NCI-H345 (cell line): ENCODE measurements at regions not wholly inside any gene's neighbourhood (a gene's known extent, or its start where the extent isn't known, plus 50 kb on each side); places are given as distances from the start of the nearest gene placed in this dataset.
A peak's percentile ranks its signal among the peaks of the same experiment; 100 is the strongest.
"Not testable (repeated sequence)": the region's sequence is repeated elsewhere in the genome, so short reads cannot be mapped to it uniquely, and the experiment has no call there.

ENCODE experiments used
- DNase-seq: peaks from one replicate; lab custom pipeline; 2025; lab: John Stamatoyannopoulos, UW

DNA sequence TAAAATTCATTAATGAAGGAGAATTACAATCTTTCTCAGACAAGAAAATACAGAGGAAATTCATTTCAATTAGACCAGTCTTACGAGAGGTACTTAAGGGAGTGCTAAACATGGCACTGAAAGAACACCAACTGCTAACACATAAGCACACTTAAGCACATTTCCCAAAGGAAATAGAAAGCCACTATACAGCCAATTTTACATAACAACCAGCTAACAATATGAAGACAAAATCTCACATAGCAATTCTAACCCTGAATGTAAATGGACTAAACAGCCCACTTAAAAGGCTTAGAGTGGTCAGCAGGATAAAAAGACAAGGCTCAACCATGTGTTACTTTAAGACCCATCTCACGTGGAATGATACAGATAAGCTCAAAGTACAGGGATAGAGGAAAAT is 339.5 kb upstream of the LUZP2 start:
- DNase-seq = no peak

DNA sequence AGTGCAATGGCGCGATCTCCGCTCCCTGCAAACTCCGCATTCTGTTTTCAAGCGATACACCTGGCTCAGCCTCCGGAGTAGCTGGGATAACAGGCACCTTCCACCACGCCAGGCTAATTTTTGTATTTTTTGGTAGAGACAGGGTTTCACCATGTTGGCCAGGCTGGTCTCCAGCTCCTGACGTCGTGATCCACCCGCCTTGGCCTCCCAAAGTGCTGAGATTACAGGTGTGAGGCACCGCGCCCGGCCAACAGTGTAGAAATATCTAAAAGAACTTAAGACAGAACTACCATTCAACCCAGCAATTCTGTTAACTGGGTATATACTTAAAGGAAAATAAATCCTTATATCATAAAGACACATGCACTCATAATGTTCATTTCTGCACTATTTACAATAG is 335.3 kb upstream of the LUZP2 start:
- no peak for DNase-seq

DNA sequence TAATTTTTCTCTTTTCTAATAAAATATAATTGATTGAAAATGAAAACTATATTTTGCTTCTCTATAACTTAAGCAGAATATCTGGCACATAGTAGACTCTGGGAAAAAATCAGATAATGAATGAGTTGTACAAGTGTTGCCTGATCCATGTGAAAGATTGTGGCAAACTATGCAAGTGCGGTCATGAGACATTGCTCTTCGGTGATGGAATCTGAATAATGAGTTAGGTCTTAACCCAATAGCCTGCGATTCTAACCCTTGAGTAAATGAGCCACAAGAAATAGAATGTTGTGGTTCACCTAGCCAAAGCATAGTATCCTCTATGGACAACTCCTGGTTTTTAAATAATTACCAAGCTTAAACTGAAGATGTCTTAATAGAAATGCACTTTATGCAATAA is 333.7 kb upstream of the LUZP2 start:
- DNase-seq = no peak

DNA sequence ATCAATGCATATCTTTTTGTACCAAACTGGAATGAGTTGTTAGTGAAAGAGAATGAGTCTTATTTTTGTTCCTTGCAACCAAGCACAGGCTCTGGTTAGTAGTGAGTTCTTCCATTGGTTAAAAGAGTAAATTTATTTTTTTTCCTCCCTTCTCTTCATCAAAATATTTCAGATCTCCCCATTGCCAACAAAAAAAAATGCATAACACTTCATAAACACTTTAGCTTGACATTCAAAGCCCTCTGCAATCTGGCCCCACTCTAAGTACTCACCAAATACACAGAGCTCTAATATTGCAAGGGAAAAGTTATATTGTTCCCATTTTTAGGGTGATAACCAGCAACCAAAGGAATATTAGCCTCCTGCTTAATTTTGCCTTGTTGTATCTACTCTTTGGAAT is 333.0 kb upstream of the LUZP2 start:
- no peak for DNase-seq

DNA sequence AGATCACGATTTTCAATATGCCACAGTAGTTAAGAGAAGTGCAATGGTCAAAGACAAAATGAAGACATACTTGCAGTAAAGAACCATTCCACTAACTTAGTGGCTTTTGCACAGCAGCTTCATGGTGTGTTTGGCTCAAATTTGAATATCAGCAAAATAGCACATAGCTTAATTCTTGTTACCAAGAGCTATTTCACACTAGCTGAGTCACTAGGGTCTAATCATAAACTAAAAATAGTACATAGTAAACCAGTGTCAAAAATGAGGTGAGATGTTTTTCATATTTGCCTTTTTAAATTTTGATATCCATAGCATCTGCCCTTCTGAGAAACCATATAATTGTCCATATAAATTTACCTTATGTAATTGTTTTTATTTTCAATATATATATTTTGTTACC is 325.0 kb upstream of the LUZP2 start:
- DNase-seq = no peak

DNA sequence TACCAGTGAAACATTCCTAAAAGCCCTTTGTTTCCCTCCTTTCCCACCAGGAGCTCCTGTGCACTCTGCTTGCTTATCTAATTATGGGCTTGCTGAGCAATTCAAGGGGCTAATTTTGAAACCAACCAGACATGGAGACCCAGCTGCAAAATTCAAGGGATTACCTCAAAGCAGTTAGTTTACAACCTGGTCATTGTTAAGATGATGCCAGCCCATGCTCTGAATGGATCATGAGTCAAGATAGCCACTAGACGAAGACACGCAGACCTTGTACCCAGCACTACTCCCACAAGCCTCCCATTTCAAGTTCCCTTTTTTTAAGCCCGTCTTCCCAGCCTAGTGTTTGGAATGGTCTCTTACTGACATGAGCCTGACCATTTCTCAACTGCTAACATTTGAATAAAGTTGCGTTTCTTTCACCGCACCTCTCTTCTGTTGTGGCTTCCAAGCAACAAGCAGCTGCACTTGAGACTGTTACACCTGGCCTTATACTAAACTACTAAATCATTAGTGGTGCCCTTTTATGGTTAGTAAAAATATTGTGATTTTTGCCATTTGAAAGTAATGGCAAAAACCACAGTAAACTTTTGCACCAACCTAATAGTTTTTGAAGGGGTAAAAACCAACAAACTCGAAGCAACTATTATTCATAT is 315.3 kb upstream of the LUZP2 start:
- DNase-seq = no peak

DNA sequence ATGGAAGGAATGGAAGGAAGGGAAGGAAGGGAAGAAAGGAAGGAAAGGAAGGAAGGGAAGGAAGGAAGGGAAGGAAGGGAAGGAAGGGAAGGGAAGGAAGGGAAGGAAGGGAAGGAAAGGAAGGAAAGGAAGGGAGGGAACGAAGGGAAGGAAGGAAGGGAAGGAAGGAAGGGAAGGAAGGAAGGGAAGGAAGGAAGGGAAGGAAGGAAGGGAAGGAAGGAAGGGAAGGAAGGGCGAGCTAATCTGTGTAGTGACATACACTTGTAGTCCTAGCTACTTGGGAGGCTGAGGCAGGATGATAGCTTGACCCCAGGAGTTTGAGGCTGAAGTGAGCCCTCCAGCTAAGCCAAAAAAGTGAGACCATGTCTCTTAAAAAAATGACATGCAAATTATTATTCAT is 311.3 kb upstream of the LUZP2 start:
- DNase-seq = not testable (repeated sequence)

DNA sequence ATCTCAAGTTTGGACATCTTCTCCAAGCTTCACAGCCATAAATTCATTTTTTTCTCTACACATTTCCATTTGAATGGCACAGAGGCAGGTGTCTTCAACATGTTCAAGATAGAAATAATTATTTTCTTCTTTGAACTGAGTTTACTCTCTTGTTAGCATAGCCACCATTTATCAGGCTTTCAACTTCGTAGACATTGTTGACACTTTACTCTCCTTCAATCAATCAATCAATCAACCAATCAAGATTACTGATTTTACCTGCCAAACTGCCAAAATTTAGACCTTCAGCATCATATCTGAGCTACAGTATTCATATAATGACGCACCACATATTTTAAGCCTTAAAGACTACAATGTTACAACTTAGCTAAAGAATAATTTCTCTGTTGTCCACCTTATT is 300.1 kb upstream of the LUZP2 start:
- no peak for DNase-seq

DNA sequence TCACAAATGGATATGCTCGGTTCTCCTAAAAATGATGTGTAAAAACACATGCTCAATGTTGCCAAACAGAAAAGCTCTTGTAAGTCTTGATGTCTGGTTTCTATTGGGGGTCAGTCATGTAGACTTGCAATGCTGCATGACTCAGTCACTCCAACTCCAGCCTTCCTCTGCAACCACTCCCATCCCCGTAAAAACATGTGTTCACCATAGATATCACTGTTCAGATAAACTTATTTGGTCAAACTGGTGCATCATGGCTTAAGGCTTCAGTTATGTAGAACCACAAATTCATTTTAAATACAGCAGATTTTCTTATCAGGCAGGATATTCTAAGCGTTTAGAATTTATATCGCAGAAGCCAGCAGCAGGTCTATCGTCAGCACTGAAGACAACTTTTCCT is 298.4 kb upstream of the LUZP2 start:
- no peak for DNase-seq

DNA sequence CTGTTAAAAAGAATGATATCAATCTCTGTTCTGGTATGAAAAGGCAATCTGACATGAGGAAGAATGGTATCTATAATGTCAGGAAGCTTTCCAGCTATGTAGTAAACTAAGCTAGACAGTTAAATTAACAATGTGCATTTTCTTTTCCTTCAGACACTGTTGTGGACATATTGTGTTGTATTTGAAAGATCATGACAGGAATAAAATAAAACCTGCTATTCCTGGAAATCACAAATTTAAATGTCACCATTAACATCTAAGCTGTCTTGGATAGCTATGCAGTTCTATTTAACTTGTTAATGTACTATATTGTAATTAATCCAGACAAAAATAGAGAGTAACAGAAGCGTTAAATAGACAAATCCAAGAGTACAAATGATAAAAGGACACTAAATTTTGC is 297.4 kb upstream of the LUZP2 start:
- no peak for DNase-seq

DNA sequence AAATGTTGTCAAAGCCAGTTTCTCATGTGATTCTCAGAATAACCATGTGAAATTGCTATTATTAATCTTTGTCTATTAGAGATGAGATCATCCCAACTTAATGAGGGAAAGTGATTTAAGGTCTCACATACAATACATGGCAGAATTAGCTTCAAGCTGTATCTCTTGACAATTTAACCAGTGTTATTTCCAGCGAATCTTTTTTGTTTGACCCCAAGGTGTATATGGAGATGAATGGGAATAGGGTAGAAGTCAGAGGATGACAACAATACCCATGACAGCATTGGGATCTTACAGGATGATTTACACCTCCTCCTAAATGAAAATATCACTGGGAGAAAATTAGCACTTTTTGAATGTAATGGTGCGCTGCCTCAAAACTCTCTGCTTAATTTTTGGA is 290.8 kb upstream of the LUZP2 start:
- DNase-seq = no peak

DNA sequence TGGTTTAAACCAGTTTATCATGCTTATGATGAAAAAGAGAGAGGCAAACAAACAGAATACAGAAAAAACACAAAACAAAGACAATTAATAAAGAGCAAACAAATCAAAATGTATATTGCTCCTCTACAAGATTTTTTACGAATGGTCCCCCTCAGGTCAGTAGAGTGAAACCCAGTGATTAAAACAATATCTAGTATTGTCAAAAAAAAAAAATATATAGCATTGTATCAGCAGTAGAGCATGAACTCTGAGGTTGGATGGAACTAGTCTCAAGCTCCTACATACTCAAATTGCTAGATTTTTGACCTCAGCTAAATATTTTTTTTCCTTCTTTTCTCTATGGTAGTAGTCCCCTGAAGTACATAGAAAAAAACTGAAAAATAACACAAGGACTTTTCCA is 290.3 kb upstream of the LUZP2 start:
- no peak for DNase-seq

DNA sequence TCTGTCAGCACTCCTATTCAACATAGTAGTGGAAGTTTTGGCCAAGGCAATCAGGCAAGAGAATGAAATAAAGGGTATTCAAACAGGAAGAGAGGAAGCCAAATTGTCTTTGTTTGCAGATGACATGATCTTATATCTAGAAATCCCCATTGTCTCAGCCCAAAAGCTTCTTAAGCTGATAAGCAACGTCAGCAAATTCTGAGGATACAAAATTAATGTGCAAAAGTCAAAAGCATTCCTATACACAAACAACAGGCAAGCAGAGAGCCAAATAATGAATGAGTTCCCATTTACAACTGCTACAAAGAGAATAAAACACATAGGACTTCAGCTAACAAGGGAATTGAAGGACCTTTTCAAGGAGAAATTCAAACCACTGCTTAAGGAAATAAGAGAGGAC is 280.4 kb upstream of the LUZP2 start:
- no peak for DNase-seq

DNA sequence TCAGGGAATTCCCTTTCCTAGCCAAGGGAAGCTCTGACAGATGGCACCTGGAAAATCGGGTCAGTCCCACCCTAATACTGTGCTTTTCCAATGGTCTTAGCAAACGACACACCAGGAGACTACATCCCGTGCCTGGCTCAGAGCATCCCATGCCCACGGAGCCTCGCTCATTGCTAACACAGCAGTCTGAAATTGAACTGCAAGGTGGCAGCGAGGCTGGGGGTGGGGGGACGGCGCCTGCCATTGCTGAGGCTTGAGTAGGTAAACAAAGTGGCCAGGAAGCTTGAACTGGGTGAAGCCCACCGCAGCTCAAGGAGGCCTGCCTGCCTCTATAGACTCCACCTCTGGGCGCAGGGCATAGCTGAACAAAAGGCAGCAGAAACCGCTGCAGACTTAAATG is 279.5 kb upstream of the LUZP2 start:
- not testable (repeated sequence) for DNase-seq

DNA sequence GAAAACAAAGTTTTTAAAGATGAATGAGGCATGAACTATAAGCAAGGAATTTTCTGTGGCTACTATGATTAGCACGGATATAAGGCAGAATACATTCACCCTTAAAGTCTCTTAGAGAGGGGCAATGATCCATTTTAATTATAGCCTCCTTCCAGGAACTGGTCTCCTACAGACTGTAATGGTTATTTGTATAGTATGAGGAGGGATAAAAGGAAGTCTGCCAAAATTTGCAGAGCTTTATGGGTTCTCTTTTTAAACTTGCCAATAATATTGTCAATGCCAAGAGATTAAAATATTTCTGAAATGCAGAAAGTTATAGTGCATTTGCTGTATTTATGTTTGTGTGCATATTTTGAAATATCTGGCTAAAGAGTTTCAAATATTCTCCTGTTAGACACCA is 271.4 kb upstream of the LUZP2 start:
- DNase-seq = no peak

DNA sequence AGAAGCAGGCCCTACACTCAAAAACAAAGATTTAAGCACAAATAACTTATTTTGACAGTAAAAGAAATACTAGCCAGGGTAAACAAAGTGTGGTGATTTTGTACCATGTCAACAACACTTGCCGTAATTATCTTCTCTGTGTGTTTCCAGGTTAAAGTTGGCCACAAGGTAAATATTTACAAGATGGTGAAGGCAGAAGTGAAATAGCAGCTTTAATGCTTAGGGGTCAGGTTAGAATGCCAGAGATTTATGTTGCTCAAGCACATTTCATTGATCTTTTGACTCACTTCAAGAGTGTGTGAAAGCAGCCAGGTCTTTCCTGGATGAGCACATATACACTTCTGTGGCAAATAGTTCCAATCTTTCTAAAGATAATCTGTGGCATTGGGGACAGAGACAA is 270.2 kb upstream of the LUZP2 start:
- DNase-seq = no peak

DNA sequence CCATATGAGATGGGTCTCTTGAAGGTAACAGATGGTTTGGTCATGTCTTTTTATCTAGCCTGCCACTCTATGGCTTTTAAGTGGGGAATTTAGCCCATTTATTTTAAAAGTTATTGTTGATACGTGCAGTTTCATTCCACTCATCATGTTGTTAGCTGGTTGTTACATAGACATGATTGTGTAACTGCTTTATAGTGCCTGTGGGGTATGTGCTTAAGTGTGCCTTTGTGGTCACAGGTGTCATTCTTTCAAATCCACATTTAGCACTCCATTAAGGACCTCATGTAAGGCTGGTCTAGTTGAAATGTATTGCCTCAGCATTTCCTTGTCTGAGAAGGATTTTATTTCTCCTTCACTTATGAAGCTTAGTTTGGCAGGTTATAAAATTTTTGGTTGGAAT is 263.8 kb upstream of the LUZP2 start:
- no peak for DNase-seq

DNA sequence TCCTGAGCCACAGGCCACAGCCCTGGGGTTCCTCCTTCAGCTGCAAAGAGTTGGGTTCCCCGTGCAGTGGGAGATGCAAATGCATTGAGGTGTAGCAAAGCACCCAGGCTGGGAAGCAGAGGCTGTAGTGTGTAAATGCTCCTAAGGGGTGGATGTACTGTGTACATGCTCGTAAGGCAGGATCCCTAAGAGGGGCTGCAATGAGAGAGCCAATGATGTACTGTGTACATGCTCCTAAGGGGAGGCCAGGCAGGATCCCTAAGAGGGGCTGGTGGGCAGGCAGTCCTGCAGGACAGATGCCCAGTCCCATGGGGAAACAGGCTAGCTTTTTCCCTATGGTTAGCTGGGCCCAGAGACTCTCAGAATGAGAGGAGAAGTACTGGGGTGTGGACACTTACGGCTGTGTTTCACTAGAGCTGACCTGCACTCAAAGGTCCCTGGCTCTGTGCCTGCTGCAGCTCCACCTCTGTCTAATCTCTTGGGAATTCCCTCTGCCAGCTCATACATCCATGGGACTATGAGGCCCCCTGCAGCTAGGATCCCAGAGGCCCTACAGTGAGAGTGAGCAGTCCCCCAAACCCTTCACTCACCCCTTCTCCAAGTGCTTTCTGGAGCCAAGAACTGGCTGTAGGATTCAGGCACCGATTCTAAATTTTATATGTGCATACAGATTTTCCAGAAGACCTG is 261.9 kb upstream of the LUZP2 start:
- DNase-seq = peak; percentile 27

DNA sequence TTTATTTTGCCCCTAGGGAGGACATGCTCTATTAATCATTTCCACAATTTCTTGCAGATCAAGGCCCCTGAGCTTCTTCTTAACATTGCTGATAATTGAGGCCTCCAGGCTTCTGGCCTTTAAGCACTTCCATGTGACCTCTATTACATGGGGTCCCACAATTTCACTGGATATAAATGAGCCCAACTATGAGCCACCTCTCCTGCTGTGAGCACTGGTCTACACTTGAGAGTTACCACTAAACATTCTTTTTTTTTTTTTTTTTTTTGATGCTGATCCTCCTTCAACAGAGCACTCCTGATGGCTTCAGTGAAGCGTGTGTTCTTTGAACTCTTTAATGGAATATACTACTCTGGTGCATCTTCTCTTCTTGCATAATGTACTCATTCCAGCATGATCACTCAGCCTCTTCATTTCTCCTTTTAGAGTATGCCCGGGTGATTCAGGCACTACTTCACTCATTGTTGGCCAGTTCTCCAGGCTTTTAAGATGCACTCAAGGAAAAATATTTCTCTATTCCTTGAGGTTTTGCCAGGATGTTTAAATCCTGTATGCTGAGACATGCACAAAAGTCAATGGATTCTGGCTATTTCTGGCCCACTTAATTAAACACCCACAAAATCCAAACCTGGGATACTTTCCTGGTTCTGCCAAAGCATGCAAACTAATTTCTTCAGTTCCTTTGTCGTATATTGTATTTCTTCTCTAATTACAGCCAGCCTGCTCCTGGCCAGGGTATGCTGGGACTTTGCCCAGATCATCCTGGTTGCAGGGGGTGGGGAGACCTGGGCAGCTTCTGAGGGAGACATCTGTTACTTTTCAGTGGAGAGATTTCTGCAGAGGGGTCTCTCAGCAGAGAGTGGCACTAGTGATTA is 257.8 kb upstream of the LUZP2 start:
- no peak for DNase-seq

DNA sequence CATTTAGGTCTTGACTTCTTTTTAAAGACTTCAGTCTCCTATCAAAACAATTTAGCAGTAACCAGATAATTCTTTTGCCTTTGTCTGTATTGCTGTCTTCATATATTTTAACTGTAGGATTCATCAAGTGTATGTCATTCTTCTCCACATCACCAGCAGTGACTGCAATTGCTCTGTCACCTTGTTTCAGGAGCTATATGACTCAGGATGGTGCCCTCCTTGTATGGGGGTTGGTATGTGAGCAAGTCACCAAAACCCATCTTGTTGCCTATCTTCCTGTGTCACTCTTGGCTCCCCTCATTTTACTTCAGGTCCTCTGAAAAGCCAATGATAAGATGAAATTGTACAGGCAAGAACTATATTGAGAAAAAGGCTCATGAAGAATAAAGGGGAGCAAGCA is 256.9 kb upstream of the LUZP2 start:
- no peak for DNase-seq

DNA sequence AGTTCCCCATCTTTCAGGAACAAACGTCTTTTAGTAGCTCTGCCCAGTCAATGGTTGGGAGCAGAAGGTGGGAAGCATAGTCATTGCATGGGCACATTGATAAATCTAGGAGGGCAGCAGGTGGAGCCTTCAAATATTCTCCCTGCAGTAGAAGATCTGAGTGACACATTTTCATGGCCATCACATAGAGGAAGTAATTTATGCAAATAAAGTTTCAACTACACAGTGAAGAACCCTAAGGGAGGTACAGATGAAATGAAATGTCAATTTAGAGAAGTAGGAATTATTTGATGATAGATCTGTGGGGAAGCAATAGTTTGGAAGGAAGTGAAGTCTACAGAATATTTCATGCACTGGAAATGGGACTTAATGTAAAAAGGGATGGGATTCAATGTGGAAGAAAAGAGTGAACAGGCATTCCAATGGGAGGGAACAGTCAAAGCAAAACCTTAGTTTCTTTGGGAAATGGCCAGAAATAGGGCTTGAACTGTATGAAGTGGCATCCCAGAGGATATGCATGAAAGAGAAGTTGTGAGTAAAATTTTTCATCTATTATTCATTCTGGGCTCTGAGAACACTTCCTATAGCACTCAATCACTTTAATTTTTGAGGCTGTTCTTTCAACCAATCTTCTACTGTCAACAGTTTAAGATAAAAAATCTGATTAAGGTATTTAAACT is 256.2 kb upstream of the LUZP2 start:
- no peak for DNase-seq

DNA sequence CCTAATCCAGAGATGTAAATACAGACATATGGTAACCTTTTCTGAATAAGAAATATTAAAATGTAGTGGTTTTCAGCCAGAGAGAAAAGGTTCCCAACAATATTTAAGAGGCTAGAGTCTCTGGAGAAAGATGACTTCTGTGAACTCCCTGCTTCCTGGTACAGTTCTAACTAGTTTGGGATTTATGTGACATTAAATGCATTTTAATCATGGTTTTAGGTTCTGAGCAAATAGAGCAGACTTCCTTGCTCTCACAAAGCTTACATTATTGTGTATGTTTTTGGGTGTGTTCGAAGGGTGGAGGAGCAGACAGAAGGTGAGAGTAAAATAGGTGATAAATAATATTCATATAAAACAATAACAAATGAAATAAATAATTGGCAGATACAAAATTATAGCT is 250.1 kb upstream of the LUZP2 start:
- no peak for DNase-seq

DNA sequence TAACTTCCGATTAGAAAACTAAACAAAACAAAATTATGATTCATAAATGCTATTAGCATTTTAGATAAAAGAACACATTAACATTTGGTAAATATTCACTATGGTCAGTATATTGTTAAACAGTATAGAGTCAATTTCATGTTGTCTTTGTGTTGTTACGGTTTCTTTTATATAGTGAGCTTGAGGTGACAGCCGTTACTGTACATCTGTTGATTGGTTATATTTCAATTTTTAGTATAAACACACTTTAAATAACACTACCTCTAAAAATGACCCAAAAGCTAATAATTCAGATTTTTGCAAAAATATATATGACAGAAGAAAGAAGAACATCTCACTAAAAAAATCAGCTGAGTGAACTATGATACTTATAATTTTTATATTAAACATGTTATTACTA is 249.0 kb upstream of the LUZP2 start:
- no peak for DNase-seq
